Neural cell (in vitro differentiated cells): ENCODE measurements at regions not wholly inside any gene's neighbourhood (a gene's known extent, or its start where the extent isn't known, plus 50 kb on each side); places are given as distances from the start of the nearest gene placed in this dataset.

ENCODE experiments used
- CTCF ChIP-seq: fragments of 450-650 bp; IDR thresholded peaks from 2 replicates; pipeline ENCODE4 v1.5.1; 2014; ENCODE audit warnings: antibody characterized with exemption, mild to moderate bottlenecking, moderate library complexity; ENCODE audit not compliant: poor library complexity, severe bottlenecking
- EP300 ChIP-seq: fragments of 450-650 bp; conservative IDR thresholded peaks from 2 replicates; pipeline ENCODE4 v1.6.1; 2014; ENCODE audit warnings: antibody characterized with exemption, mild to moderate bottlenecking, moderate library complexity; ENCODE audit not compliant: poor library complexity, severe bottlenecking
- RAD21 ChIP-seq: fragments of 450-650 bp; conservative IDR thresholded peaks from 2 replicates; pipeline ENCODE4 v1.6.1; 2014; ENCODE audit warnings: antibody characterized with exemption, mild to moderate bottlenecking, moderate library complexity

- TF ChIP-seq EP300 (no peak), CTCF (no peak), RAD21 (no peak)
These were observed 194.0 kb downstream of the LRATD1 start for GRCh38 chr2:14826518-14826917.
